Tibial nerve (tissue), 4 donors: ENCODE measurements at regions not wholly inside any gene's neighbourhood (a gene's known extent, or its start where the extent isn't known, plus 50 kb on each side); places are given as distances from the start of the nearest gene placed in this dataset.

Experiments used
- DNase-seq, 2 donors: peaks; one replicate each; pipeline ENCODE4 v3.0.0-alpha.2; 2019; ENCODE audit warnings: low spot score in 2 of 2
- H3K27ac ChIP-seq, 4 donors: fragments of 200-600 bp; sonication (generic) in 3 of 4; one replicate each; pipeline ENCODE4 v1.5.1; 2017 to 2019; ENCODE audit warnings: mild to moderate bottlenecking in 1 of 4
- H3K27me3 ChIP-seq, 2 donors: fragments of 200-600 bp; sonication (generic) in 1 of 2; one replicate each; pipeline versions ENCODE4 v1.5.1 to v1.6.0; 2017 to 2019
- H3K36me3 ChIP-seq, 3 donors: fragments of 200-600 bp; sonication (generic); one replicate each; pipeline ENCODE4 v1.5.1; 2018 to 2019
- H3K4me1 ChIP-seq, 4 donors: fragments of 200-600 bp; sonication (generic) in 3 of 4; one replicate each; pipeline ENCODE4 v1.5.1; 2017 to 2019
- H3K4me3 ChIP-seq, 4 donors: fragments of 200-600 bp; sonication (generic) in 3 of 4; one replicate each; pipeline ENCODE4 v1.5.1; 2017 to 2019; ENCODE audit warnings: mild to moderate bottlenecking in 1 of 4, moderate library complexity in 1 of 4
- H3K9me3 ChIP-seq, 4 donors: fragments of 200-600 bp; sonication (generic) in 3 of 4; one replicate each; pipeline ENCODE4 v1.5.1; 2017 to 2019
- EP300 ChIP-seq, 2 donors: sonication (generic); formaldehyde crosslinking; IDR thresholded peaks; one replicate each; pipeline ENCODE4 v1.6.1; 2017; ENCODE audit warnings: antibody characterized with exemption in 2 of 2, mild to moderate bottlenecking in 1 of 2
- POLR2A ChIP-seq, 2 donors: fragments of 450-650 bp; IDR thresholded peaks; one replicate each; pipeline ENCODE4 v1.6.1; 2017; ENCODE audit warnings: antibody characterized with exemption in 2 of 2, mild to moderate bottlenecking in 2 of 2, moderate library complexity in 2 of 2
- WGBS, 2 donors: methylation state at CpG; one replicate each; pipeline ENCODE4 v1.1.5; 2018; 5-methylcytosine and 5-hydroxymethylcytosine counted together
- TF ChIP-seq, protein P1 (sequence below), 5 experiments: fragments of 200-600 bp in 3 of 5; fragments of 450-650 bp in 2 of 5; sonication (generic) in 3 of 5; IDR thresholded peaks; one replicate each; pipeline ENCODE4 v1.5.1; 2016 to 2019; ENCODE audit warnings: antibody characterized with exemption in 5 of 5, mild to moderate bottlenecking in 3 of 5, moderate library complexity in 2 of 5

DNA sequence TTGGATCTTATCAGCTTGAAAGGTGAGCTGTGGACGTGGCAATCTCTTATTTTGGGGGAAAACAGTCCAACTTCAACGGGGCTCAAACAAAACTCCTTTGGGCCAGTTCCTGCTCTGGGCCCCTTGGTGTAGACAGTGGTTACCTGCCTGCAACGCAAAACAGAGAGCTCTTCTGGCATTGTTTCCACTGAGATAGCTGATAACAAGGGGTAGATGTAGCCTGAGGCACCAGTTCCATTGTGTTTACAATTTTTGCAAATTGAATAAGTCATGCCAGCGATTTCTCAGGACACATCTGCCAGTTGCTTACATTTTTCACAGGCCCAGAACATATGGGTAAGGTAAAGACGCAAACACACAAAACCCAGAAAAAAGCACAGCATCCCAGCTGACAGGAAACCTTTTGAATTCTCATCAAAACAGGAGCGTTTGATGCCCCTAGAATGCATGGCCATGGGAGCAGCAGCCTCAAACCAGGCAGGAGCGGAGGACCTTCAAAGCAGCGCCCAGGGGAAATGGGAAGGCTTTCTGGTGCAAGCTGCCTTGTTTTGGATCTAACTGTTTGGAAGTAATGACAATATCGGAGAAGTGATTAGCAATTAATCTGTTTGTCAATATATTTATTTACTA, 259.7 kb downstream of the AACS start:
- Histone ChIP-seq H3K36me3 (no peaks in the 10 kb centered on the region), H3K4me1 (no peaks in the 10 kb centered on the region), H3K27me3 (no peaks in the 10 kb centered on the region), H3K9me3 (peaks cover 0 to 12% (median 0%) of the 10 kb centered on the region in 4 donors), H3K4me3 (no peak overlapping the region), H3K27ac (no peak overlapping the region)
- no peak for DNase-seq
- WGBS, 2 donors = 75 to 81% methylated on average over 9 of the region's 9 CpGs
- TF ChIP-seq POLR2A (IDR thresholded peaks at IDR 0.05) = no peak

DNA sequence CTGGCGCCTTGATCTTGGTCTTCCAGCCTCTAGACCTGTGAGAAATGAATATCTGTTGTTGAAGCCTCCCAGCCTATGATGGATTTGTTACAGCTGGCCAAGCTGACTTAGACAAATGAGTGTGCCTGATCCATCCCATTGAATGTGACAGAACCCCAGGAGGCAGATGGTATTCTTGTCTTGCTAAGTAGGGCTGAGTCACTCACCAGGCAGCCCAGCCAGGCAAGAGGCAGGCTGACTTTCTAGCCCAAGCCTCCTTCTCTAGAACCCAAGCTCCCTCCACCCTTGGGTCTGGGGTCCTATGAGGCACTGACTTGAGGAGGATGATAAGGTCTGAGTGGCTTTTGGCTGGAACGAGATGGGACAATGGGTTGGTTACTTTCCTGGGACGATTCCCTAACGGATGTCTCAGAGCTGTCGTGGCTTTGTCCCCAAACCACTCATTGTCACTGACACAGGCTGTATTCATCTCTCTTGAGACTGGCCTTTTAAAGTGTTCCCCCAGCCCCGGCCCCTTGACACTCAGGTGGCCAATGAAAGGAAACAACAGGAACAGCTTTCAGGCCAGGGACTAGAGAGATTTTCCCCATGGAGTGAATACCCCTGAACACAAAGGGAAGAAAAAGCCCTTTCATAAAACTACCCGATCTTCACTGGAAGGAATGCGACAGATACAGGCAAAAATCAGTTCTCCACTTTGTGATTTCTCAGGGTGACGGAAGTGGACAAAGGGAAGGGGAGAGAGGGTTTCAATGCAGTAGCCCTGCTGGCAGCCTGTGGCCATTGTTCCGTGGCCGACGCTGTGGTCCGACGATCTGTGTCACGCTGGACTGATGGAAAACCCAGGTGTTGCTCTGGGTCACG, 264.2 kb downstream of the AACS start:
- Histone ChIP-seq H3K4me1 (peaks cover 0 to 15% (median 2%) of the 10 kb centered on the region in 4 donors), H3K4me3 (no peak overlapping the region), H3K27me3 (peaks cover 0 to 10% of the 10 kb centered on the region in 2 donors), H3K36me3 (no peaks in the 10 kb centered on the region), H3K9me3 (peaks cover 0 to 12% (median 0%) of the 10 kb centered on the region in 4 donors), H3K27ac (peak overlapping the region in 2 of 4 donors; percentile 37 to 56)
- DNase-seq = no peak
- TF ChIP-seq EP300 (IDR thresholded peaks at IDR 0.05) = no peak
- TF ChIP-seq, protein P1, sequence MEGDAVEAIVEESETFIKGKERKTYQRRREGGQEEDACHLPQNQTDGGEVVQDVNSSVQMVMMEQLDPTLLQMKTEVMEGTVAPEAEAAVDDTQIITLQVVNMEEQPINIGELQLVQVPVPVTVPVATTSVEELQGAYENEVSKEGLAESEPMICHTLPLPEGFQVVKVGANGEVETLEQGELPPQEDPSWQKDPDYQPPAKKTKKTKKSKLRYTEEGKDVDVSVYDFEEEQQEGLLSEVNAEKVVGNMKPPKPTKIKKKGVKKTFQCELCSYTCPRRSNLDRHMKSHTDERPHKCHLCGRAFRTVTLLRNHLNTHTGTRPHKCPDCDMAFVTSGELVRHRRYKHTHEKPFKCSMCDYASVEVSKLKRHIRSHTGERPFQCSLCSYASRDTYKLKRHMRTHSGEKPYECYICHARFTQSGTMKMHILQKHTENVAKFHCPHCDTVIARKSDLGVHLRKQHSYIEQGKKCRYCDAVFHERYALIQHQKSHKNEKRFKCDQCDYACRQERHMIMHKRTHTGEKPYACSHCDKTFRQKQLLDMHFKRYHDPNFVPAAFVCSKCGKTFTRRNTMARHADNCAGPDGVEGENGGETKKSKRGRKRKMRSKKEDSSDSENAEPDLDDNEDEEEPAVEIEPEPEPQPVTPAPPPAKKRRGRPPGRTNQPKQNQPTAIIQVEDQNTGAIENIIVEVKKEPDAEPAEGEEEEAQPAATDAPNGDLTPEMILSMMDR (IDR thresholded peaks at IDR 0.05) = no peak
- TF ChIP-seq POLR2A (IDR thresholded peaks at IDR 0.05) = no peak
- 57 to 61% methylated on average over 16 of the region's 16 CpGs for WGBS, 2 donors

DNA sequence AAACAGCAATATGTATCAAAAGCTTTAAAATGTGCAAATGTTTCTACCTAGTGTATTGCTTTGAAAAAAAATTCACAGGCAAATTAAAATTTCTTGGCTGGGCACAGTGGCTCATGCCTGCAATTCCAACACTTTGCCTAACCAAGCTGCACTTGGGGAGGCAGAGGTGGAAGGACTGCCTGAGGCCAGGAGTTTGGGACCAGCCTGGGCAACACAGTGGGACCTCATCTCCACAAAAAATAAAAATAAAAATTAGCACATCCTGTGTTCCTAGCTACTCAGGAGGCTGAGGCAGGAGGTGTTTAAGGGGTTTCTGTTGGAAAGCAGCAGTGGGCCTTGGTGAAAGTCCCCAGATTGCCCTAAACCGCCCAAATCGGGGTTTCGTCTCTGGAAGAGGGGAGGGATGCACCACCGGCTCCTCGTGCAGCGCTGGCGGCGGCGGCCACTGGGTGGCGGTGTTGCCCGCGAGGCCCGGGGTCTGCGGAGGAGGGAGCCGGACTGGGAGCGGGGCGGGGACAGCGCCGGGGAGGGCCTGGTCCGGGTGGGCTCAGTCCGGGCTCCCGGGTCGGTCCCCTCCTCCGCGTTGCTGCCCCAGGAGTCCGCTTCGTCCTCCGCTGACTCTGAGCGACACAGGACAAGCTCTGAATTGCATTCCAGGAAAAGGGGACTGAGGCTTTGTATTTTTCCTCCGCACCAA, 265.6 kb downstream of the AACS start:
- Histone ChIP-seq H3K36me3 (no peaks in the 10 kb centered on the region), H3K4me1 (peaks cover 0 to 15% (median 2%) of the 10 kb centered on the region in 4 donors), H3K4me3 (peak overlapping the region; percentile 16 to 59 (median 40)), H3K27ac (peak overlapping the region in 3 of 4 donors; percentile 52 to 78 (median 77)), H3K27me3 (peaks cover 0 to 10% of the 10 kb centered on the region in 2 donors), H3K9me3 (peaks cover 0 to 12% (median 0%) of the 10 kb centered on the region in 4 donors)
- peak; percentile 32 to 58 for DNase-seq
- WGBS, 2 donors = 1 to 2% methylated on average over 14 to 30 of the region's 30 CpGs
- TF ChIP-seq POLR2A (IDR thresholded peaks at IDR 0.05) = no peak
- TF ChIP-seq, protein P1 (IDR thresholded peaks at IDR 0.05) = peak; percentile 81 to 96 (median 92)

DNA sequence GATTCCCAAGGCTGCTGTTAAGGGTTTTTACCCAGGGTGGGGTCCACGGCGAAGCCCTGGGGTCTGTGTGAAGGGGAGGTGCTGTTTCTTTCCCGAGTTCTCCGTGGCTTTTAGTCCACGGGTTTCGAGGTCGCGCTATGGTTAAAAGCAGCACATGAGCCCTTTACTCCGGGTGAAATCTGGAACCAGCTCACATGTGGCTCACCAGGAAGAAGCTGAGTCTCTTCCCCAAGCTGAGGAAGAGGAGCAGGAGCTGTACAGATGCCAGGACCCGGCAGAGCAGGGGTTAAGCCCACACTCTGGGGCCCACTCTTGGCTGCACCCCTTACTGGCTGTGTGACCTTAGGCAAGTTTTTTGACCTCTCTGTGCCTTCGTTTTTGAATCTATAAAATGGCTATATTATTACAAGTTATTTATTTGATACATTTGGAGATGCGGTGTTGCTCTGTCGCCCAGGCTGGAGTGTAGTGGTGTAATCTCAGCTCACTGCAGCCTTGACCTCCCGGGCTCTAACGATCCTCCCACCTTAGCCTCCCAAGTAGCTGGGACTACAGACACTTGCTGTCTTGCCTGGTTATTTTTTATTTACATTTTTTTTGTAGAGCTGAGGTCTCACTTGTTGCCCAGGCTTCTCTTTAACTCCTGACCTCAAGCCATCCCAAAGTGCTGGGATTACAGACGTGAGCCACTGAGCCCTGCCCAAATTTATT, 266.3 kb downstream of the AACS start:
- H3K4me3 ChIP-seq = peak overlapping the region; percentile 16 to 59 (median 40)
- TF ChIP-seq POLR2A (IDR thresholded peaks at IDR 0.05) (no peak), EP300 (IDR thresholded peaks at IDR 0.05) (no peak)
- TF ChIP-seq, protein P1 (IDR thresholded peaks at IDR 0.05) = no peak
- WGBS, 2 donors = 20 to 31% methylated on average over 16 of the region's 16 CpGs
- peaks cover 0 to 12% (median 0%) of the 10 kb centered on the region in 4 donors for H3K9me3 ChIP-seq
- peaks cover 0 to 10% of the 10 kb centered on the region in 2 donors for H3K27me3 ChIP-seq
- H3K27ac ChIP-seq = peak overlapping the region in 3 of 4 donors; percentile 52 to 78 (median 77)
- no peaks in the 10 kb centered on the region for H3K36me3 ChIP-seq
- DNase-seq = no peak
- peaks cover 0 to 15% (median 2%) of the 10 kb centered on the region in 4 donors for H3K4me1 ChIP-seq

DNA sequence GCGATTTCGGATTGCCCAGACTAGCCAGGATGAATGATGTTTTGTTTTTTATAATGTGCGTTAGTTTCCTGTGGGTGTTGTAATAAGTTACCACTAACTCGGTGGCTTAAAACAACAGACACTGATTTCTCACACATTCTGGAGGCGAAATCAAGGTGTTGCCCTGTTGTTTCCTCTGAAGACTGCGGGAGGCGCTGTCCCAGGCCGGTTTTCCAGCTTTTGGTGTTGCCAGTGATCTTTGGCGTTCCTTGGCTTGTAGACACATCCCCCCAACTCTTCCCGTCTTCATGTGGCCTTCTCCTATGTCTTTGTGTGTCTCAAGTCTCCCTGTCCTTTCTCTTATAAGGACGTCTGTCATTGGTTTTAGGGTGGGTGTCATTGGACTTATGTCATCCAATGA, 267.7 kb downstream of the AACS start:
- TF ChIP-seq, protein P1 (IDR thresholded peaks at IDR 0.05) = peak in 1 of 5 experiments; percentile 7
- TF ChIP-seq EP300 (IDR thresholded peaks at IDR 0.05) (no peak), POLR2A (IDR thresholded peaks at IDR 0.05) (no peak)
- no peak for DNase-seq
- no peak overlapping the region for H3K4me3 ChIP-seq
- no peaks in the 10 kb centered on the region for H3K36me3 ChIP-seq
- H3K4me1 ChIP-seq = peaks cover 0 to 15% (median 2%) of the 10 kb centered on the region in 4 donors
- H3K27ac ChIP-seq = peak overlapping the region in 2 of 4 donors; percentile 59 to 77
- peaks cover 0 to 10% (median 0%) of the 10 kb centered on the region in 4 donors for H3K9me3 ChIP-seq
- peaks cover 0 to 10% of the 10 kb centered on the region in 2 donors for H3K27me3 ChIP-seq
- WGBS, 2 donors = 50 to 52% methylated on average over 11 of the region's 11 CpGs
